ENCODE measurements at regions not wholly inside any gene's neighbourhood (a gene's known extent, or its start where the extent isn't known, plus 50 kb on each side); places are given as distances from the start of the nearest gene placed in this dataset.

DNA sequence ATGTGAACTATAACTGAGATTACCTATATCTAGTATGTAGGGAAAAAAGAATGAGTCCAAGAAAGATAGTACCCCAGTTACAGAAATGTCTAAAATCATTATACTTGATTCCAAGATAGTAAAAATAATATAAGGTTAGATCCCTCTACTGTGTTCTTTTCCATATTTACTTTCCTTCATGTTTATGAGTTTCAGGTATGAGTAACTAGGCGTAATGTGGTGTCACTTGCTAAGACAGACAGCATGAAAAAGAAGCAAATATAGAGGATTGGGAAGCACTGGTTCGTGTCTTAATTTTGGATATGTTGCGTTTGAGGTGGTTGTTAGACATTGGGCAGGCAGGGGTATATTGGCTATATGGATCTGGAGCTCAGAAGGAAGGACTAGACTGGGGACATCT lies 168.1 kb upstream of the PFN2 start:
- H3K4me3 ChIP-seq: no peak overlapping the region
- TF ChIP-seq, protein P1, sequence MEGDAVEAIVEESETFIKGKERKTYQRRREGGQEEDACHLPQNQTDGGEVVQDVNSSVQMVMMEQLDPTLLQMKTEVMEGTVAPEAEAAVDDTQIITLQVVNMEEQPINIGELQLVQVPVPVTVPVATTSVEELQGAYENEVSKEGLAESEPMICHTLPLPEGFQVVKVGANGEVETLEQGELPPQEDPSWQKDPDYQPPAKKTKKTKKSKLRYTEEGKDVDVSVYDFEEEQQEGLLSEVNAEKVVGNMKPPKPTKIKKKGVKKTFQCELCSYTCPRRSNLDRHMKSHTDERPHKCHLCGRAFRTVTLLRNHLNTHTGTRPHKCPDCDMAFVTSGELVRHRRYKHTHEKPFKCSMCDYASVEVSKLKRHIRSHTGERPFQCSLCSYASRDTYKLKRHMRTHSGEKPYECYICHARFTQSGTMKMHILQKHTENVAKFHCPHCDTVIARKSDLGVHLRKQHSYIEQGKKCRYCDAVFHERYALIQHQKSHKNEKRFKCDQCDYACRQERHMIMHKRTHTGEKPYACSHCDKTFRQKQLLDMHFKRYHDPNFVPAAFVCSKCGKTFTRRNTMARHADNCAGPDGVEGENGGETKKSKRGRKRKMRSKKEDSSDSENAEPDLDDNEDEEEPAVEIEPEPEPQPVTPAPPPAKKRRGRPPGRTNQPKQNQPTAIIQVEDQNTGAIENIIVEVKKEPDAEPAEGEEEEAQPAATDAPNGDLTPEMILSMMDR (IDR thresholded peaks at IDR 0.05): no peak

DNA sequence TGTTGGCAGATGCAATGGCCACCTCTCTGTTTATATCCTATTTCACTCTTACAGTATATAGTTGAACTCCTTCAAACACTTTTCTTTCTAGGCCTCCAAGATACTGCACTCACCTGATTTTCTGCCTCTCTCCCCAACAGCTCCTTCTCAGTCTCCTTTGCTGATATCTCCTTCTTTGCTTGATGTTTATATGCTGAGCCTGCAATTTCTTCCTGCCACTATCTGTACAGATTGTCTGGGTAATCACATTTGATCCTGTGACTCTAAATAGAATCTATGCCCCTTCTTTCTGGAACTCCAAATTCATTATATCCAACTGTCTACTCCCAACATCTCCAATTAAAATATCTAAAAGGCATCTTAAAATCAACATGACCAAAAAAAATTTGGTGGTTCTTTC lies 165.5 kb upstream of the PFN2 start:
- DNase-seq (ENCODE audit: low spot score) (no peak), ATAC-seq (ENCODE audit: insufficient number of reproducible peaks, low FRiP score, low read depth) (no peak)
- H3K36me3 ChIP-seq: no peaks in the 10 kb centered on the region
- H3K4me1 ChIP-seq (ENCODE audit: control insufficient read depth in 1 of 2, low read depth in 2 of 2): peaks cover 0 to 3% of the 10 kb centered on the region in 2 donors
- no peaks in the 10 kb centered on the region for H3K9me3 ChIP-seq
- no peak overlapping the region for H3K27ac ChIP-seq
- no peak overlapping the region for H3K4me3 ChIP-seq
- H3K27me3 ChIP-seq (replicated peaks; ENCODE audit: insufficient read depth): no peaks in the 10 kb centered on the region
- TF ChIP-seq, protein P1 (IDR thresholded peaks at IDR 0.05): no peak

More for the DNA sequence above, 168.1 kb upstream of the PFN2 start:
- no peak for DNase-seq (ENCODE audit: low spot score)
- Histone ChIP-seq H3K27ac (no peak overlapping the region), H3K36me3 (no peaks in the 10 kb centered on the region), H3K9me3 (no peaks in the 10 kb centered on the region), H3K27me3 (replicated peaks; ENCODE audit: insufficient read depth) (no peaks in the 10 kb centered on the region), H3K4me1 (ENCODE audit: control insufficient read depth in 1 of 2, low read depth in 2 of 2) (peaks cover 0 to 3% of the 10 kb centered on the region in 2 donors)
- ATAC-seq (ENCODE audit: insufficient number of reproducible peaks, low FRiP score, low read depth): no peak

GRCh38 chr3:150135287-150135721 lies 164.6 kb upstream of the PFN2 start:
- H3K4me3 ChIP-seq: no peak overlapping the region
- no peaks in the 10 kb centered on the region for H3K36me3 ChIP-seq
- H3K9me3 ChIP-seq: no peaks in the 10 kb centered on the region
- H3K4me1 ChIP-seq (ENCODE audit: control insufficient read depth in 1 of 2, low read depth in 2 of 2): peaks cover 0 to 3% of the 10 kb centered on the region in 2 donors
- TF ChIP-seq, protein P1 (IDR thresholded peaks at IDR 0.05): no peak
- H3K27me3 ChIP-seq (replicated peaks; ENCODE audit: insufficient read depth): no peaks in the 10 kb centered on the region
- no peak for ATAC-seq (ENCODE audit: insufficient number of reproducible peaks, low FRiP score, low read depth)
- no peak for DNase-seq (ENCODE audit: low spot score)
- H3K27ac ChIP-seq: no peak overlapping the region

GRCh38 chr3:150133293-150133692 lies 162.6 kb upstream of the PFN2 start:
- H3K4me3 ChIP-seq: no peak overlapping the region
- DNase-seq (ENCODE audit: low spot score) (no peak), ATAC-seq (ENCODE audit: insufficient number of reproducible peaks, low FRiP score, low read depth) (no peak)
- H3K9me3 ChIP-seq: no peaks in the 10 kb centered on the region
- no peaks in the 10 kb centered on the region for H3K36me3 ChIP-seq
- no peaks in the 10 kb centered on the region for H3K27me3 ChIP-seq (replicated peaks; ENCODE audit: insufficient read depth)
- no peak overlapping the region for H3K27ac ChIP-seq
- peaks cover 0 to 3% of the 10 kb centered on the region in 2 donors for H3K4me1 ChIP-seq (ENCODE audit: control insufficient read depth in 1 of 2, low read depth in 2 of 2)
- TF ChIP-seq, protein P1 (IDR thresholded peaks at IDR 0.05): no peak

- H3K4me3 ChIP-seq: no peak overlapping the region
- no peak overlapping the region for H3K27ac ChIP-seq
- H3K27me3 ChIP-seq (replicated peaks; ENCODE audit: insufficient read depth): no peaks in the 10 kb centered on the region
- ATAC-seq (ENCODE audit: insufficient number of reproducible peaks, low FRiP score, low read depth) (no peak), DNase-seq (ENCODE audit: low spot score) (no peak)
- TF ChIP-seq, protein P1 (IDR thresholded peaks at IDR 0.05): no peak
- no peaks in the 10 kb centered on the region for H3K36me3 ChIP-seq
- peaks cover 0 to 3% of the 10 kb centered on the region in 2 donors for H3K4me1 ChIP-seq (ENCODE audit: control insufficient read depth in 1 of 2, low read depth in 2 of 2)
- no peaks in the 10 kb centered on the region for H3K9me3 ChIP-seq
These were observed 161.5 kb upstream of the PFN2 start for GRCh38 chr3:150132101-150132749.
